Keratinocyte (primary cell): ENCODE measurements at regions not wholly inside any gene's neighbourhood (a gene's known extent, or its start where the extent isn't known, plus 50 kb on each side); places are given as distances from the start of the nearest gene placed in this dataset.

Source experiments
- DNase-seq: peaks from one replicate; pipeline ENCODE4 v3.0.0-alpha.2; 2011; ENCODE audit warnings: low read depth, missing footprints, low spot score
- FAIRE-seq: peaks from 2 replicates; lab custom pipeline; 2011; peaks lifted over from hg19 to GRCh38; lab: Jason Lieb, UNC
- H2AFZ ChIP-seq: 2 replicates; pipeline ENCODE4 v1.6.0; 2012; ENCODE audit warnings: low read length, control low read depth, inconsistent platforms; ENCODE audit not compliant: control insufficient read depth
- H3K27ac ChIP-seq: 2 replicates; pipeline ENCODE4 v1.5.1; 2011; ENCODE audit warnings: low read length; ENCODE audit not compliant: control insufficient read depth, insufficient read depth
- H3K27me3 ChIP-seq: 3 replicates; pipeline ENCODE4 v1.6.0; 2011; ENCODE audit warnings: low read length; ENCODE audit not compliant: control insufficient read depth, insufficient read depth; ENCODE audit errors: extremely low read depth
- H3K36me3 ChIP-seq, 2 experiments: 2 replicates in 1 of 2; 3 replicates in 1 of 2; pipeline ENCODE4 v1.5.1; 2011; ENCODE audit warnings: low read length in 2 of 2, mild to moderate bottlenecking in 1 of 2; ENCODE audit not compliant: control insufficient read depth in 2 of 2, insufficient read depth in 2 of 2; ENCODE audit errors: extremely low read depth in 1 of 2
- H3K4me1 ChIP-seq: 3 replicates; pipeline ENCODE4 v1.5.1; 2011; ENCODE audit warnings: low read length; ENCODE audit not compliant: control insufficient read depth, insufficient read depth; ENCODE audit errors: extremely low read depth
- H3K4me2 ChIP-seq: 3 replicates; pipeline ENCODE4 v1.6.0; 2011; ENCODE audit warnings: low read depth, low read length; ENCODE audit not compliant: control insufficient read depth, insufficient read depth; ENCODE audit errors: extremely low read depth
- H3K4me3 ChIP-seq, 3 experiments: fragments of 200-600 bp in 1 of 3; sonication (generic) in 1 of 3; 2 replicates in 2 of 3; 3 replicates in 1 of 3; pipeline ENCODE4 v1.5.1; 2011 to 2016; ENCODE audit warnings: low read length in 3 of 3, mild to moderate bottlenecking in 3 of 3, control low read depth in 2 of 3, inconsistent platforms in 1 of 3, low read depth in 1 of 3, mixed read lengths in 1 of 3, mixed run types in 1 of 3, moderate library complexity in 1 of 3; ENCODE audit not compliant: control insufficient read depth in 2 of 3, insufficient read depth in 2 of 3; ENCODE audit errors: extremely low read depth in 1 of 3
- H3K79me2 ChIP-seq: 2 replicates; pipeline ENCODE4 v1.6.0; 2012; ENCODE audit warnings: low read length; ENCODE audit not compliant: control insufficient read depth, insufficient read depth
- H3K9ac ChIP-seq: 3 replicates; pipeline ENCODE4 v1.6.0; 2011; ENCODE audit warnings: low read length; ENCODE audit not compliant: control insufficient read depth, insufficient read depth; ENCODE audit errors: extremely low read depth
- H3K9me1 ChIP-seq: 3 replicates; pipeline ENCODE4 v1.6.0; 2011; ENCODE audit warnings: low read length; ENCODE audit not compliant: control insufficient read depth, insufficient read depth; ENCODE audit errors: extremely low read depth
- H3K9me3 ChIP-seq: 2 replicates; pipeline ENCODE4 v1.5.1; 2012; ENCODE audit warnings: low read depth, low read length; ENCODE audit not compliant: control insufficient read depth
- H4K20me1 ChIP-seq: 3 replicates; pipeline ENCODE4 v1.6.0; 2011; ENCODE audit warnings: low read length; ENCODE audit not compliant: control insufficient read depth, insufficient read depth; ENCODE audit errors: extremely low read depth
- EZH2 ChIP-seq: IDR thresholded peaks from one replicate; pipeline ENCODE4 v1.6.1; 2012; ENCODE audit warnings: inconsistent platforms, mild to moderate bottlenecking, low read length, moderate library complexity
- dilution Hi-C: fragments of 300-500 bp; cut with MboI; formaldehyde crosslinking; loops from one replicate; pipeline ENCODE4 v1.7.0; 2020; ENCODE audit warnings: low sequenced_read_pairs; ENCODE audit not compliant: extremely low pct_ligation_motif_present
- TF ChIP-seq, protein P1 (sequence below), 3 experiments: IDR thresholded peaks in 1 of 3; conservative IDR thresholded peaks in 1 of 3; optimal IDR thresholded peaks in 1 of 3; 2 replicates in 2 of 3; 3 replicates in 1 of 3; pipeline versions ENCODE3 to v1.5.1; 2011; ENCODE audit warnings: low read length in 3 of 3, mild to moderate bottlenecking in 3 of 3, moderate library complexity in 2 of 3, control low read depth in 1 of 3, inconsistent platforms in 1 of 3; ENCODE audit not compliant: insufficient read depth in 2 of 3; ENCODE audit errors: extremely low read depth in 1 of 3

DNA sequence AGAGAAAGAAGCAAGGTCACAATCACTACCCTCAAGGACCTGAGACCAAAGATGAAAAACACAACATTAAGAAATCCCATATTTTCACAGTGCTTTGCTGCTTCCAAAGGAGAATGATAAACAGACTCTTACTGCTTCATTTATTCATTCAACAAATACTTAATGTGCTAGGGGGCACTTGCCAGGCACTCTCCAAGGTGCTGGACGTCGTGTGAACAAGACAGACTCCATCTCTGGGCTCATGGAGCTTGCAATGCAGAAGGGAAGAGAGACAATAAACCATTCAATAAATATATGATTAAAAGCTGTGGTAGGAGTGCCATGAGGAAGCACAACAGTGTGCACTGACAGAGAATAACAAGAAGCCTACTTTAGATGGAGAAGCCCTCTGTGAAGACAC, 327.7 kb downstream of the CDK5RAP2 start:
- TF ChIP-seq EZH2: no peak
- TF ChIP-seq, protein P1, sequence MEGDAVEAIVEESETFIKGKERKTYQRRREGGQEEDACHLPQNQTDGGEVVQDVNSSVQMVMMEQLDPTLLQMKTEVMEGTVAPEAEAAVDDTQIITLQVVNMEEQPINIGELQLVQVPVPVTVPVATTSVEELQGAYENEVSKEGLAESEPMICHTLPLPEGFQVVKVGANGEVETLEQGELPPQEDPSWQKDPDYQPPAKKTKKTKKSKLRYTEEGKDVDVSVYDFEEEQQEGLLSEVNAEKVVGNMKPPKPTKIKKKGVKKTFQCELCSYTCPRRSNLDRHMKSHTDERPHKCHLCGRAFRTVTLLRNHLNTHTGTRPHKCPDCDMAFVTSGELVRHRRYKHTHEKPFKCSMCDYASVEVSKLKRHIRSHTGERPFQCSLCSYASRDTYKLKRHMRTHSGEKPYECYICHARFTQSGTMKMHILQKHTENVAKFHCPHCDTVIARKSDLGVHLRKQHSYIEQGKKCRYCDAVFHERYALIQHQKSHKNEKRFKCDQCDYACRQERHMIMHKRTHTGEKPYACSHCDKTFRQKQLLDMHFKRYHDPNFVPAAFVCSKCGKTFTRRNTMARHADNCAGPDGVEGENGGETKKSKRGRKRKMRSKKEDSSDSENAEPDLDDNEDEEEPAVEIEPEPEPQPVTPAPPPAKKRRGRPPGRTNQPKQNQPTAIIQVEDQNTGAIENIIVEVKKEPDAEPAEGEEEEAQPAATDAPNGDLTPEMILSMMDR (optimal IDR thresholded peaks at IDR 0.05 in 1 of 3, IDR thresholded peaks at IDR 0.05 in 1 of 3, conservative IDR thresholded peaks at IDR 0.05 in 1 of 3; ENCODE audit: extremely low read depth in 1 of 3, insufficient read depth in 2 of 3, low read length in 3 of 3): no peak
- Histone ChIP-seq H3K4me1 (no peaks in the 10 kb centered on the region), H3K9me3 (no peaks in the 10 kb centered on the region), H3K9ac (no peak overlapping the region), H3K4me2 (no peak overlapping the region), H3K79me2 (no peaks in the 10 kb centered on the region), H3K36me3 (no peaks in the 10 kb centered on the region), H3K27me3 (no peaks in the 10 kb centered on the region), H3K27ac (no peak overlapping the region), H3K4me3 (no peak overlapping the region), H2AFZ (no peak overlapping the region), H3K9me1 (no peaks in the 10 kb centered on the region), H4K20me1 (no peaks in the 10 kb centered on the region)
- dilution Hi-C loops: no loop called here
- DNase-seq (no peak), FAIRE-seq (no peak)

DNA sequence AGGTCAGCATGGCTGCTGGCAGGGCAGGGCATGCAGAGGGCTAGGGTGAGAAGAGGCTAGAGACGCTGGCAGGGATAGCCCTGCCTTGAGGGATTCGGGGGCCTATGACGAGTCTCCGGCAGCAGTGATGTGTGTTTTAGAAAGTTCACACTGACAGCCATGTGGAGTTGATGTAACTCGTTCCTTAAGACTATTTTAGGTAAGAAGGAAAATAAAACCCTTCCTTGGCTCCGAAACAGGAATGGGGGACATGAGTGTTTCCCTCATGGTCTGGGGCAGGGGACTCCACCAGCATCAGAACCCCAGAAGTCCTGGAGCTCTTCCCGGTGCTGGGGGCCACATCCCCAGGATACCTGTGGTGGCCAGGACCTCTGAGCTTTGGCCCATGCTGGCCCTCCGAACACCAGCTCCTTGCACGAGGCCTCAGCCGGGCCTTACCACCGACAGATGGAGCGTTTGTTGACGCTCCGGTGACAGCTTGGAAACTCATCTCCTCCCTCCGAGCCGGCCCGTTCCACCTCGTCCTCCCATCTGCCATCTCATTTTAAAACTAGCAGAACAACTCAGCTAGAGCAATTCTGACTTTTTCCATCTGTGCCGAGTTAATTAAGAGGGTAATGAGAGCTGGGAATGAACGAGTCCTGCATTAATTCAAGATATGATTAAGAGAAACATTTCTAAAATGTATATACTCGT, 337.7 kb downstream of the CDK5RAP2 start:
- TF ChIP-seq EZH2: no peak
- TF ChIP-seq, protein P1 (optimal IDR thresholded peaks at IDR 0.05 in 1 of 3, IDR thresholded peaks at IDR 0.05 in 1 of 3, conservative IDR thresholded peaks at IDR 0.05 in 1 of 3; ENCODE audit: extremely low read depth in 1 of 3, insufficient read depth in 2 of 3, low read length in 3 of 3): no peak
- Histone ChIP-seq H4K20me1 (no peaks in the 10 kb centered on the region), H3K27ac (no peak overlapping the region), H3K9ac (no peak overlapping the region), H2AFZ (no peak overlapping the region), H3K9me3 (no peaks in the 10 kb centered on the region), H3K27me3 (no peaks in the 10 kb centered on the region), H3K4me1 (no peaks in the 10 kb centered on the region), H3K4me3 (no peak overlapping the region), H3K4me2 (no peak overlapping the region), H3K36me3 (no peaks in the 10 kb centered on the region), H3K9me1 (no peaks in the 10 kb centered on the region), H3K79me2 (no peaks in the 10 kb centered on the region)
- dilution Hi-C loops: no loop called here
- DNase-seq (no peak), FAIRE-seq (no peak)
